HL-60 (cell line): ENCODE measurements at regions not wholly inside any gene's neighbourhood (a gene's known extent, or its start where the extent isn't known, plus 50 kb on each side); places are given as distances from the start of the nearest gene placed in this dataset.

ENCODE experiments used
- DNase-seq, 2 experiments: peaks; one replicate each; pipeline ENCODE4 v3.0.0-alpha.2; 2010 to 2020; ENCODE audit warnings: low read depth in 1 of 2, low spot score in 1 of 2
- H3K27ac ChIP-seq: fragments of 250-450 bp; sonication (Bioruptor Pico); replicated peaks from 2 replicates; pipeline ENCODE4 v1.5.1; 2020; ENCODE audit warnings: mild to moderate bottlenecking, moderate library complexity
- H3K27me3 ChIP-seq: fragments of 250-450 bp; sonication (Bioruptor Pico); 2 replicates; pipeline ENCODE4 v1.5.1; 2021; ENCODE audit warnings: mild to moderate bottlenecking, moderate library complexity; ENCODE audit not compliant: insufficient read depth, poor library complexity, severe bottlenecking
- H3K4me3 ChIP-seq: replicated peaks from 2 replicates; pipeline ENCODE4 v1.5.1; 2011; ENCODE audit warnings: mild to moderate bottlenecking, control low read depth, low read length; ENCODE audit not compliant: insufficient read depth
- GABPA ChIP-seq: IDR thresholded peaks from 2 replicates; pipeline ENCODE4 v1.6.1; 2012; ENCODE audit warnings: low read depth
- POLR2AphosphoS5 ChIP-seq: IDR thresholded peaks from 2 replicates; pipeline ENCODE4 v1.6.1; 2012; ENCODE audit warnings: low read depth
- SPI1 ChIP-seq: IDR thresholded peaks from 2 replicates; pipeline ENCODE4 v1.6.1; 2012; ENCODE audit warnings: low read depth, mild to moderate bottlenecking, borderline replicate concordance
- TF ChIP-seq, protein P1 (sequence below): IDR thresholded peaks from one replicate; pipeline ENCODE4 v1.5.1; 2011; ENCODE audit warnings: low read length, control low read depth, inconsistent platforms; ENCODE audit not compliant: insufficient read depth
- TF ChIP-seq, protein P2 (sequence below): IDR thresholded peaks from 2 replicates; pipeline ENCODE4 v1.6.1; 2012; ENCODE audit warnings: low read depth; ENCODE audit not compliant: insufficient replicate concordance

DNA sequence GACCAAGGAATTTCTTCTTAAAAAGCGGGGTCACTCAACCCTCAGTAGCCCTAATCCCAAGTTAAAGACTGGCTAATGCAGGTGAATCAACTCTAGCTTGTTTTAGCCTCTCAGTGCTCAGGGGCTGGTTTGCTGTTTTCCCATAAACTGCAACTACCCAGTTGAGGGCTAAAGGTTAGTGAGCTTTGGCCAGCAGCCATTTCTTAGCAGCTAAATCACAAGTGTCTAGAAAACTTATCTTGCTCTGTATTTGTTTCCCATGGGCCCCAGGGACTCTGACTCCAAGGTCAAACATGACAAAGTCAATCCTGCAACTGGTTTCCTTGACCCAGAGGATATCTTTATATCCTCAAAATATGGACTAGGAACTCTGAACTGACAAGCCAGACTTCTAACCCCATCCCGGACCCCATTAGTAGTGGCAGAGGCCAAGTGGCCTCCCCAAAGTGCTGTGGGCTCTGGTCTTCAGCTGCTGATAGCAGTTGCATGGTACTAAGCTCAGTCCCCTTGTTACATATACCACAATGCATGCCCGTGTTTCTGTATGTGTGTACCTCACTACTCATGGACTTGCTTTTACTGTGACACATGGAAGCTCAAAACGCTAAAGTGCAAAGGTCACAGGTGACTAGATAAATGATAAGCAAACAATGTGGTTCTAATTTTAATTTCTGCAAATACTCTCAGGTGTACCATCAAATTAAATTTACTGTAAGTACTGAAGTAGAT is 793.0 kb upstream of the IGFBP3 start:
- H3K27ac ChIP-seq = no peak overlapping the region
- H3K4me3 ChIP-seq = no peak overlapping the region
- TF ChIP-seq, protein P1, sequence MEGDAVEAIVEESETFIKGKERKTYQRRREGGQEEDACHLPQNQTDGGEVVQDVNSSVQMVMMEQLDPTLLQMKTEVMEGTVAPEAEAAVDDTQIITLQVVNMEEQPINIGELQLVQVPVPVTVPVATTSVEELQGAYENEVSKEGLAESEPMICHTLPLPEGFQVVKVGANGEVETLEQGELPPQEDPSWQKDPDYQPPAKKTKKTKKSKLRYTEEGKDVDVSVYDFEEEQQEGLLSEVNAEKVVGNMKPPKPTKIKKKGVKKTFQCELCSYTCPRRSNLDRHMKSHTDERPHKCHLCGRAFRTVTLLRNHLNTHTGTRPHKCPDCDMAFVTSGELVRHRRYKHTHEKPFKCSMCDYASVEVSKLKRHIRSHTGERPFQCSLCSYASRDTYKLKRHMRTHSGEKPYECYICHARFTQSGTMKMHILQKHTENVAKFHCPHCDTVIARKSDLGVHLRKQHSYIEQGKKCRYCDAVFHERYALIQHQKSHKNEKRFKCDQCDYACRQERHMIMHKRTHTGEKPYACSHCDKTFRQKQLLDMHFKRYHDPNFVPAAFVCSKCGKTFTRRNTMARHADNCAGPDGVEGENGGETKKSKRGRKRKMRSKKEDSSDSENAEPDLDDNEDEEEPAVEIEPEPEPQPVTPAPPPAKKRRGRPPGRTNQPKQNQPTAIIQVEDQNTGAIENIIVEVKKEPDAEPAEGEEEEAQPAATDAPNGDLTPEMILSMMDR = no peak
- TF ChIP-seq, protein P2, sequence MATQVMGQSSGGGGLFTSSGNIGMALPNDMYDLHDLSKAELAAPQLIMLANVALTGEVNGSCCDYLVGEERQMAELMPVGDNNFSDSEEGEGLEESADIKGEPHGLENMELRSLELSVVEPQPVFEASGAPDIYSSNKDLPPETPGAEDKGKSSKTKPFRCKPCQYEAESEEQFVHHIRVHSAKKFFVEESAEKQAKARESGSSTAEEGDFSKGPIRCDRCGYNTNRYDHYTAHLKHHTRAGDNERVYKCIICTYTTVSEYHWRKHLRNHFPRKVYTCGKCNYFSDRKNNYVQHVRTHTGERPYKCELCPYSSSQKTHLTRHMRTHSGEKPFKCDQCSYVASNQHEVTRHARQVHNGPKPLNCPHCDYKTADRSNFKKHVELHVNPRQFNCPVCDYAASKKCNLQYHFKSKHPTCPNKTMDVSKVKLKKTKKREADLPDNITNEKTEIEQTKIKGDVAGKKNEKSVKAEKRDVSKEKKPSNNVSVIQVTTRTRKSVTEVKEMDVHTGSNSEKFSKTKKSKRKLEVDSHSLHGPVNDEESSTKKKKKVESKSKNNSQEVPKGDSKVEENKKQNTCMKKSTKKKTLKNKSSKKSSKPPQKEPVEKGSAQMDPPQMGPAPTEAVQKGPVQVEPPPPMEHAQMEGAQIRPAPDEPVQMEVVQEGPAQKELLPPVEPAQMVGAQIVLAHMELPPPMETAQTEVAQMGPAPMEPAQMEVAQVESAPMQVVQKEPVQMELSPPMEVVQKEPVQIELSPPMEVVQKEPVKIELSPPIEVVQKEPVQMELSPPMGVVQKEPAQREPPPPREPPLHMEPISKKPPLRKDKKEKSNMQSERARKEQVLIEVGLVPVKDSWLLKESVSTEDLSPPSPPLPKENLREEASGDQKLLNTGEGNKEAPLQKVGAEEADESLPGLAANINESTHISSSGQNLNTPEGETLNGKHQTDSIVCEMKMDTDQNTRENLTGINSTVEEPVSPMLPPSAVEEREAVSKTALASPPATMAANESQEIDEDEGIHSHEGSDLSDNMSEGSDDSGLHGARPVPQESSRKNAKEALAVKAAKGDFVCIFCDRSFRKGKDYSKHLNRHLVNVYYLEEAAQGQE = no peak
- TF ChIP-seq SPI1 = no peak
- TF ChIP-seq POLR2AphosphoS5 = no peak
- no peak for TF ChIP-seq GABPA
- no peak for DNase-seq
- no peaks in the 10 kb centered on the region for H3K27me3 ChIP-seq

DNA sequence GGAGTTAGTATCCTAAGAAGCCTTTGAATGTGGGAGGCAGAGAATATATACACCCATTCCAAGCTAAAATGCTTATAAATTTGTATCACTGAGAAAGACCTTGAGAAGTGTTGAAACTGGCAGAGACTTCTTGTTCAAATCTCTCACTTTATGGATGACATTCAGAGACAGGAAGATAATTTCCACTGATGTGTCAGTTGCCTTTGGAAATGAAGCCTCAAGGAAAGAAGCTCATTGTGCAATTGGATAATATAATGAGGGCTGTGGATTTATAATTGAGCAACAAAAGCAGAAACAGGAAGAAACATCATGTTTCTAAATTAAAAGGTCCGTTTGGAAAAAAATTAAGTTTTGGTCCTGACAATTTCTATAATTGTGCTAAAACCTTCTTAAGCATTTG is 789.9 kb upstream of the IGFBP3 start:
- H3K27me3 ChIP-seq = no peaks in the 10 kb centered on the region
- no peak for TF ChIP-seq GABPA
- TF ChIP-seq SPI1 = no peak
- TF ChIP-seq, protein P1 = no peak
- no peak for TF ChIP-seq POLR2AphosphoS5
- TF ChIP-seq, protein P2 = no peak
- DNase-seq = no peak
- no peak overlapping the region for H3K27ac ChIP-seq
- H3K4me3 ChIP-seq = no peak overlapping the region

DNA sequence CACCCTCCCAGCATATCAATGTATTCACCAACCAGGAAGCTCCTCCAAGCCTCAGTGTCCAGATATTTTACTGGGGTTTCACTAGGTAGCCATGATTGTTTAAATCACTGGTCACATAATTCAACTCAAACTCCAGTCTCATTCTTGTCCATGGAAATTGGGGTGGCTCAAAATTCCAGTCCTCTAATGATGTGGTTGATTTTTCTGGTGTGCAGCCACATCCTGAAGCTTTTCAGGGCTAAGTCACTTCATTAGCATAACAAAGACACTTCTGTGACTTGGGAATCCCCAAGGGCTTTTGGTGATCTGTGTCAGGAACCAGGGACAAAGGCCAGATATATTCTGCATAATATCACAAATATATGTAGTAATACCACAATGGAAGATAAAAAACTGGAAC is 786.9 kb upstream of the IGFBP3 start:
- H3K27me3 ChIP-seq = no peaks in the 10 kb centered on the region
- H3K4me3 ChIP-seq = no peak overlapping the region
- no peak for DNase-seq
- H3K27ac ChIP-seq = no peak overlapping the region
- TF ChIP-seq, protein P1 = no peak
- no peak for TF ChIP-seq GABPA
- TF ChIP-seq, protein P2 = no peak
- TF ChIP-seq SPI1 = no peak
- TF ChIP-seq POLR2AphosphoS5 = no peak
